GM18520 (cell line): ENCODE measurements at regions not wholly inside any gene's neighbourhood (a gene's known extent, or its start where the extent isn't known, plus 50 kb on each side); places are given as distances from the start of the nearest gene placed in this dataset.

ENCODE experiments used
- ATAC-seq: cut with Tn5 transposase; IDR thresholded peaks from one replicate; pipeline ENCODE4 v1.9.1; 2021; ENCODE audit not compliant: unreplicated experiment

GRCh38 chr6:147855803-147856482 lies 347.5 kb downstream of the SAMD5 start:
- ATAC-seq: no peak

- no peak for ATAC-seq
Measured at GRCh38 chr6:147856687-147857086, 348.2 kb downstream of the SAMD5 start.

GRCh38 chr6:147858421-147858820 lies 349.9 kb downstream of the SAMD5 start:
- ATAC-seq: no peak

- no peak for ATAC-seq
Measured at GRCh38 chr6:147859071-147859470, 350.6 kb downstream of the SAMD5 start.

- ATAC-seq: no peak
Measured at GRCh38 chr6:147861696-147862095, 353.2 kb downstream of the SAMD5 start.

GRCh38 chr6:147867433-147868226 lies 359.1 kb downstream of the SAMD5 start:
- ATAC-seq: no peak

- no peak for ATAC-seq
Measured at GRCh38 chr6:147868427-147869190, 360.1 kb downstream of the SAMD5 start.

GRCh38 chr6:147869201-147869600 lies 360.7 kb downstream of the SAMD5 start:
- no peak for ATAC-seq

GRCh38 chr6:147869869-147870268 lies 361.4 kb downstream of the SAMD5 start:
- ATAC-seq: no peak

- no peak for ATAC-seq
Measured at GRCh38 chr6:147870506-147871110, 362.1 kb downstream of the SAMD5 start.

GRCh38 chr6:147872002-147872401 lies 363.5 kb downstream of the SAMD5 start:
- ATAC-seq: no peak

- ATAC-seq: no peak
Measured at GRCh38 chr6:147873816-147874215, 365.3 kb downstream of the SAMD5 start.

- ATAC-seq: no peak
Measured at GRCh38 chr6:147874322-147874721, 365.8 kb downstream of the SAMD5 start.

- ATAC-seq: no peak
Measured at GRCh38 chr6:147879031-147879580, 370.6 kb downstream of the SAMD5 start.

GRCh38 chr6:147881432-147881831 lies 372.9 kb downstream of the SAMD5 start:
- no peak for ATAC-seq

GRCh38 chr6:147888374-147888773 lies 379.9 kb downstream of the SAMD5 start:
- ATAC-seq: no peak

GRCh38 chr6:147891671-147892070 lies 383.2 kb downstream of the SAMD5 start:
- ATAC-seq: no peak

GRCh38 chr6:147892476-147892875 lies 384.0 kb downstream of the SAMD5 start:
- no peak for ATAC-seq

GRCh38 chr6:147895272-147895671 lies 386.8 kb downstream of the SAMD5 start:
- no peak for ATAC-seq

GRCh38 chr6:147900247-147900830 lies 391.8 kb downstream of the SAMD5 start:
- no peak for ATAC-seq

GRCh38 chr6:147903321-147903720 lies 394.8 kb downstream of the SAMD5 start:
- no peak for ATAC-seq
